B cell (primary cell): ENCODE measurements at regions not wholly inside any gene's neighbourhood (a gene's known extent, or its start where the extent isn't known, plus 50 kb on each side); places are given as distances from the start of the nearest gene placed in this dataset.

Experiments
- ATAC-seq: fragments of 200-7000 bp; cut with Tn5 transposase; one replicate; pipeline ENCODE4 v1.10.0; 2021; ENCODE audit warnings: low read depth, mild to moderate bottlenecking, moderate number of reproducible peaks, moderate library complexity
- CTCF ChIA-PET: fragments of 350-600 bp; sonication (Branson Sonifier 250); formaldehyde crosslinking; loops from one replicate; lab custom pipeline; 2021; ENCODE audit warnings: antibody characterized with exemption, inconsistent platforms; lab: Charles Lee
- POLR2A ChIA-PET: fragments of 350-600 bp; sonication (Branson Sonifier 250); formaldehyde crosslinking; loops from one replicate; lab custom pipeline; 2021; ENCODE audit warnings: antibody characterized with exemption; lab: Charles Lee
- DNase-seq: peaks from one replicate; pipeline ENCODE4 v3.0.0; 2013
- H2AFZ ChIP-seq: 2 replicates; pipeline ENCODE4 v1.6.1; 2012; ENCODE audit warnings: mild to moderate bottlenecking, low read depth, low read length; ENCODE audit not compliant: insufficient read depth, poor library complexity, severe bottlenecking
- H3K27ac ChIP-seq, 2 donors: 1 replicate in 1 of 2; 2 replicates in 1 of 2; pipeline ENCODE4 v1.5.1; 2012 to 2013; ENCODE audit warnings: low read length in 2 of 2, mild to moderate bottlenecking in 2 of 2, moderate library complexity in 1 of 2
- H3K27me3 ChIP-seq, 4 experiments: fragments of 200-600 bp in 1 of 4; sonication (generic) in 1 of 4; replicated peaks in 1 of 4; 1 replicate in 2 of 4; 2 replicates in 2 of 4; pipeline versions ENCODE4 v1.6.1 to v1.7.0; 2013 to 2016; ENCODE audit warnings: low read length in 3 of 4, mild to moderate bottlenecking in 2 of 4, mixed read lengths in 1 of 4, moderate library complexity in 1 of 4; ENCODE audit not compliant: insufficient read depth in 4 of 4, control insufficient read depth in 3 of 4; ENCODE audit errors: control extremely low read depth in 1 of 4
- H3K36me3 ChIP-seq, 2 experiments: replicated peaks in 1 of 2; 1 replicate in 1 of 2; 2 replicates in 1 of 2; pipeline versions ENCODE4 v1.6.1 to v1.7.1; 2013; ENCODE audit warnings: low read length in 1 of 2; ENCODE audit not compliant: insufficient read depth in 2 of 2, control insufficient read depth in 1 of 2; ENCODE audit errors: control extremely low read depth in 1 of 2, extremely low read depth in 1 of 2
- H3K4me1 ChIP-seq, 2 donors: fragments of 200-600 bp in 1 of 2; sonication (generic) in 1 of 2; 1 replicate in 1 of 2; 2 replicates in 1 of 2; pipeline versions ENCODE4 v1.5.1 to v1.6.1; 2013 to 2017; ENCODE audit warnings: low read length in 2 of 2; ENCODE audit not compliant: control insufficient read depth in 2 of 2, insufficient read depth in 2 of 2
- H3K4me2 ChIP-seq: replicated peaks from 2 replicates; pipeline ENCODE3; 2012; ENCODE audit warnings: mild to moderate bottlenecking, low read depth, low read length; ENCODE audit not compliant: poor library complexity, severe bottlenecking
- H3K4me3 ChIP-seq, 5 experiments: fragments of 200-600 bp in 1 of 5; sonication (generic) in 1 of 5; 1 replicate in 3 of 5; 2 replicates in 2 of 5; pipeline versions ENCODE4 v1.5.1 to v1.7.0; 2011 to 2016; ENCODE audit warnings: low read length in 4 of 5, mild to moderate bottlenecking in 4 of 5, low read depth in 2 of 5, control low read depth in 1 of 5, moderate library complexity in 1 of 5; ENCODE audit not compliant: insufficient read depth in 1 of 5; ENCODE audit errors: control extremely low read depth in 1 of 5, extremely low read depth in 1 of 5
- H3K79me2 ChIP-seq: fragments of 200-600 bp; sonication (generic); one replicate; pipeline ENCODE4 v1.6.0; 2016; ENCODE audit warnings: low read length; ENCODE audit not compliant: control insufficient read depth, insufficient read depth
- H3K9ac ChIP-seq: fragments of 200-600 bp; sonication (generic); 2 replicates; pipeline ENCODE4 v1.6.1; 2017; ENCODE audit warnings: mild to moderate bottlenecking, low read length, moderate library complexity
- H3K9me3 ChIP-seq, 3 donors: one replicate each; pipeline versions ENCODE4 v1.6.1 to v1.7.1; 2013; ENCODE audit warnings: low read length in 2 of 3; ENCODE audit not compliant: control insufficient read depth in 2 of 3, insufficient read depth in 1 of 3; ENCODE audit errors: control extremely low read depth in 1 of 3
- H4K20me1 ChIP-seq: 2 replicates; pipeline ENCODE4 v1.6.0; 2012; ENCODE audit warnings: mild to moderate bottlenecking, low read length; ENCODE audit not compliant: insufficient read depth, control insufficient read depth, poor library complexity, severe bottlenecking
- H3K27ac Mint-ChIP-seq: one replicate; pipeline ENCODE4 v1.8.0; 2021; ENCODE audit warnings: mixed read lengths
- H3K27me3 Mint-ChIP-seq: one replicate; pipeline ENCODE4 v1.8.0; 2021; ENCODE audit warnings: mixed read lengths
- H3K4me1 Mint-ChIP-seq: one replicate; pipeline ENCODE4 v1.8.0; 2021; ENCODE audit warnings: mixed read lengths
- H3K4me3 Mint-ChIP-seq: one replicate; pipeline ENCODE4 v1.8.0; 2021; ENCODE audit warnings: mixed read lengths
- H3K9me3 Mint-ChIP-seq: one replicate; pipeline ENCODE4 v1.8.0; 2022; ENCODE audit warnings: mixed read lengths; ENCODE audit not compliant: insufficient read depth
- EZH2 ChIP-seq: IDR thresholded peaks from 2 replicates; pipeline ENCODE4 v1.6.1; 2012; ENCODE audit warnings: borderline replicate concordance, low read depth, mild to moderate bottlenecking, moderate library complexity, low read length; ENCODE audit not compliant: insufficient read depth, poor library complexity, severe bottlenecking
- WGBS: methylation state at CpG from one replicate; pipeline ENCODE4 v1.1.5; 2013; ENCODE audit warnings: missing lambda C conversion rate; ENCODE audit not compliant: insufficient coverage; 5-methylcytosine and 5-hydroxymethylcytosine counted together
- intact Hi-C: fragments of 100-400 bp; cut with micrococcal nuclease; formaldehyde crosslinking; loops from one replicate; pipeline ENCODE4 v1.10.0; 2022
- TF ChIP-seq, protein P1 (sequence below): fragments of 200-600 bp; IDR thresholded peaks from one replicate; pipeline ENCODE4 v1.8.0; 2022; ENCODE audit warnings: antibody characterized with exemption, mild to moderate bottlenecking

DNA sequence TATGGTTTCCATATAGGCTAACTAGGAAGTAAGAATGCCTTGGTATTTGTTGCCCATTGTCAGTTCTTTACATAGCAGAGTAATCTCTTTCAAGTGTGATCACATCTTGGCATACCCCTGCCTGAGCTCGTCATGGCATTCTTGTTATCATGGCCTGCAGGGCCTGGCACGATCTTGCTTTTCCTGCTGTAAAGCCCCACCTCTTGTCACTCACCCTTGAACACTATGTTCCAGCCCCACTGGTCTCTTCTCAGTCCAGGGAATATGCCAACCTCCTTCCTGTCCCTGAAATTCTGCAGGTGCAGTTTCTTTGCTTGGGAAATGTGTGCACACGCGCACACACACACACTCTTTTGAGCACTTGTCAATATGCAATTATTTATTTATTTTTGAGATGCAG lies 250.2 kb upstream of the DMRT1 start:
- Histone ChIP-seq H3K4me1 (no peaks in the 10 kb centered on the region), H3K27me3 (no peaks in the 10 kb centered on the region), H3K9ac (no peak overlapping the region), H3K9me3 (no peaks in the 10 kb centered on the region), H3K27ac (no peak overlapping the region), H2AFZ (no peak overlapping the region), H4K20me1 (no peaks in the 10 kb centered on the region), H3K36me3 (no peaks in the 10 kb centered on the region), H3K79me2 (no peaks in the 10 kb centered on the region), H3K4me2 (no peak overlapping the region), H3K4me3 (no peak overlapping the region)
- H3K27ac Mint-ChIP-seq, result no peak overlapping the region
- no peak overlapping the region for H3K4me3 Mint-ChIP-seq
- ATAC-seq (no peak), DNase-seq (no peak)
- 72% methylated on average over 2 of the region's 4 CpGs for WGBS
- intact Hi-C loops, result no loop called here
- no peak for TF ChIP-seq EZH2
- TF ChIP-seq, protein P1, sequence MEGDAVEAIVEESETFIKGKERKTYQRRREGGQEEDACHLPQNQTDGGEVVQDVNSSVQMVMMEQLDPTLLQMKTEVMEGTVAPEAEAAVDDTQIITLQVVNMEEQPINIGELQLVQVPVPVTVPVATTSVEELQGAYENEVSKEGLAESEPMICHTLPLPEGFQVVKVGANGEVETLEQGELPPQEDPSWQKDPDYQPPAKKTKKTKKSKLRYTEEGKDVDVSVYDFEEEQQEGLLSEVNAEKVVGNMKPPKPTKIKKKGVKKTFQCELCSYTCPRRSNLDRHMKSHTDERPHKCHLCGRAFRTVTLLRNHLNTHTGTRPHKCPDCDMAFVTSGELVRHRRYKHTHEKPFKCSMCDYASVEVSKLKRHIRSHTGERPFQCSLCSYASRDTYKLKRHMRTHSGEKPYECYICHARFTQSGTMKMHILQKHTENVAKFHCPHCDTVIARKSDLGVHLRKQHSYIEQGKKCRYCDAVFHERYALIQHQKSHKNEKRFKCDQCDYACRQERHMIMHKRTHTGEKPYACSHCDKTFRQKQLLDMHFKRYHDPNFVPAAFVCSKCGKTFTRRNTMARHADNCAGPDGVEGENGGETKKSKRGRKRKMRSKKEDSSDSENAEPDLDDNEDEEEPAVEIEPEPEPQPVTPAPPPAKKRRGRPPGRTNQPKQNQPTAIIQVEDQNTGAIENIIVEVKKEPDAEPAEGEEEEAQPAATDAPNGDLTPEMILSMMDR, result no peak
- H3K4me1 Mint-ChIP-seq, result peaks cover 4% of the 10 kb centered on the region
- peaks cover 3% of the 10 kb centered on the region for H3K27me3 Mint-ChIP-seq
- no peaks in the 10 kb centered on the region for H3K9me3 Mint-ChIP-seq
- POLR2A ChIA-PET, result no interaction called here
- CTCF ChIA-PET, result no interaction called here

DNA sequence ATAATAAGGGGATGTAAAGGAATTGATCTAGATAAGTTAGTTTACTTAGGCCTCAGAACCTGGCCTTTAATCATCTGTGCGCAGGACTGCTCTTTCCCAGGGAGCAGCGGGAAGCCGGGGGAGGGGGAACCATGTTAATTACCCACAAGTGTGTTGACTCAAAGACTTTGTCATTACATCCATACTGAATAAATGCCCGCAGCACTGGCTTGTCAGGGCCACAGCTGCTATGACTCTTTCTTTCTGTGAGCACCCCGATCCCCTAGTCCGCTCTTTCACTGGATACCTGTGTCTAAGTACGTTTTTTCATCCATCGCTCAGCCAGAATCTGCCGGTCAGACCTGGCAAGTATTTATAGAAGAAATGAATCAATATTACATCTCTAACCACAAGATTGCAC lies 249.3 kb upstream of the DMRT1 start:
- Mint-ChIP-seq H3K27ac (no peak overlapping the region), H3K4me3 (no peak overlapping the region), H3K4me1 (peaks cover 4% of the 10 kb centered on the region), H3K27me3 (peaks cover 3% of the 10 kb centered on the region), H3K9me3 (no peaks in the 10 kb centered on the region)
- Histone ChIP-seq H3K79me2 (no peaks in the 10 kb centered on the region), H3K36me3 (no peaks in the 10 kb centered on the region), H2AFZ (no peak overlapping the region), H3K9me3 (no peaks in the 10 kb centered on the region), H3K9ac (no peak overlapping the region), H3K4me1 (no peaks in the 10 kb centered on the region), H3K27me3 (no peaks in the 10 kb centered on the region), H3K4me3 (no peak overlapping the region), H4K20me1 (no peaks in the 10 kb centered on the region), H3K4me2 (no peak overlapping the region), H3K27ac (no peak overlapping the region)
- no peak for ATAC-seq
- no peak for DNase-seq
- intact Hi-C loops, result no loop called here
- TF ChIP-seq EZH2, result no peak
- TF ChIP-seq, protein P1, result no peak
- POLR2A ChIA-PET, result no interaction called here
- 90% methylated on average over 4 of the region's 9 CpGs for WGBS
- CTCF ChIA-PET, result no interaction called here
